ENCODE measurements at regions not wholly inside any gene's neighbourhood (a gene's known extent, or its start where the extent isn't known, plus 50 kb on each side); places are given as distances from the start of the nearest gene placed in this dataset.

GRCh38 chr16:5432166-5432565 is 334.6 kb upstream of the EEF2KMT start:
- DNase-seq (ENCODE audit: low read depth), result no peak
- TF ChIP-seq CTCF (IDR thresholded peaks at IDR 0.05; ENCODE audit: low read depth, low read length), result no peak
- TF ChIP-seq, protein P1, sequence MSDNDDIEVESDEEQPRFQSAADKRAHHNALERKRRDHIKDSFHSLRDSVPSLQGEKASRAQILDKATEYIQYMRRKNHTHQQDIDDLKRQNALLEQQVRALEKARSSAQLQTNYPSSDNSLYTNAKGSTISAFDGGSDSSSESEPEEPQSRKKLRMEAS (IDR thresholded peaks at IDR 0.05; ENCODE audit: low read depth, low read length), result no peak
- no peak for TF ChIP-seq POLR2A (IDR thresholded peaks at IDR 0.05; ENCODE audit: extremely low read depth, insufficient read length)
- no peak for TF ChIP-seq MYC (IDR thresholded peaks at IDR 0.05; ENCODE audit: low read depth, low read length)
- no peak overlapping the region for H3K4me3 ChIP-seq (ENCODE audit: low read depth, low read length)

DNA sequence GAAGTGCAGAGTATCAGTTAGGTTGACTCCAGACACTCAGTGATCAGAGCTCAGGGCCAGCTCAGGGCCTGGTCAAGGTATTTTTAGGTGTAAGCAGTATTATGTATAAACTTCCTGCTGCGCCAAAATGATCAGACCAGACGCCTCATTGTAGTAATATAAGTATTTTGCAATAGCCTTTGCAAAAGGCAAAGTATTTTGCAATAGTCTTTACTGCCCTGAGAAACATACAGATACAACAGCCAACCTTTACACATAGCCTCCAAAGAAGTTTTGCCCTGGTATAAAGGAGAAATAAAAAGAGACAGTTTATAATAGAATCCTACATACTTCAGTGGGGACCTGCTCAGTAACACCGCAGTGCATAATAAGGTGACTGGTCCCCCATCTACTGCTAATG is 333.0 kb upstream of the EEF2KMT start:
- peak; percentile 43 for DNase-seq (ENCODE audit: low read depth)
- no peak for TF ChIP-seq CTCF (IDR thresholded peaks at IDR 0.05; ENCODE audit: low read depth, low read length)
- TF ChIP-seq POLR2A (IDR thresholded peaks at IDR 0.05; ENCODE audit: extremely low read depth, insufficient read length), result no peak
- TF ChIP-seq, protein P1 (IDR thresholded peaks at IDR 0.05; ENCODE audit: low read depth, low read length), result no peak
- TF ChIP-seq MYC (IDR thresholded peaks at IDR 0.05; ENCODE audit: low read depth, low read length), result no peak
- no peak overlapping the region for H3K4me3 ChIP-seq (ENCODE audit: low read depth, low read length)

DNA sequence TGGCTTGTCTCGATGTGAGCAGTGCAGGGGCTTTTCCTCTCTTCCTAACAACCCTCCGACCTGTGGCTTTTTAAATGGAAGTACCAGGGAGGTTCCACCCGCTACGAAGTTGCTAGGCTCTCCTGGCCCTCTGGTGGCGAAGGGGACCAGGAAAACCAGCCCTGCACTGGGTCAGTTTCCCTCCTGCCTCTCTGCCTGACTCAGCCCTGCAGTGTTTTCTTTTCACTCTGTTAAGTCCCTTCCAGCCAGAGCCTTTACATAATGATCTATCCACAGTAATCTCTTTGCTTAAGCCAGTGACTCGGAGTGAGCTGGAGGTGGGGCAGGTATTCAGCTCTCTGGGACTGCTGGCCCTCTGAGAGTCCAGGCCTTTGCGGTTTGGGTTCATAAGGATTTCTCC is 331.3 kb upstream of the EEF2KMT start:
- H3K4me3 ChIP-seq (ENCODE audit: low read depth, low read length), result no peak overlapping the region
- TF ChIP-seq CTCF (IDR thresholded peaks at IDR 0.05; ENCODE audit: low read depth, low read length) (no peak), POLR2A (IDR thresholded peaks at IDR 0.05; ENCODE audit: extremely low read depth, insufficient read length) (no peak), MYC (IDR thresholded peaks at IDR 0.05; ENCODE audit: low read depth, low read length) (no peak)
- TF ChIP-seq, protein P1 (IDR thresholded peaks at IDR 0.05; ENCODE audit: low read depth, low read length), result no peak
- no peak for DNase-seq (ENCODE audit: low read depth)

DNA sequence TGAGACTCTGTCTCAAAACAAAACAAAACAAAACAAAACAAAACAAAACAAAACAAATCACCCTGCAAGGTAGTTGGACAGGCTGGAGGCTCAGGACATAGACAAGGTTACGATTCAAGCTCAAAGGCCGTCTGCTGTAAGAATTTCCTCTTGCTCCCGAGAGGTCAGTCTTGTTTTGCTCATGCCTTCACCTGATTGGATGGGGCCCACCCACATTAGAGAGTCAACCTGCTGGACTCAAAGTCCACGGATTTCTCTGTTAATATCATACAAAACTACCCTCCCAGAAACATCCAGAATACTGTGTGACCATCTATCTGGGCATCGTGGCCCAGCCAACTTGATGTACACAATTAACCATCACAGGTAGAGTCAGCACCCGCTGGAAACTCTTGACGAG is 330.0 kb upstream of the EEF2KMT start:
- no peak overlapping the region for H3K4me3 ChIP-seq (ENCODE audit: low read depth, low read length)
- no peak for DNase-seq (ENCODE audit: low read depth)
- TF ChIP-seq MYC (IDR thresholded peaks at IDR 0.05; ENCODE audit: low read depth, low read length), result no peak
- TF ChIP-seq, protein P1 (IDR thresholded peaks at IDR 0.05; ENCODE audit: low read depth, low read length), result no peak
- no peak for TF ChIP-seq POLR2A (IDR thresholded peaks at IDR 0.05; ENCODE audit: extremely low read depth, insufficient read length)
- TF ChIP-seq CTCF (IDR thresholded peaks at IDR 0.05; ENCODE audit: low read depth, low read length), result no peak

DNA sequence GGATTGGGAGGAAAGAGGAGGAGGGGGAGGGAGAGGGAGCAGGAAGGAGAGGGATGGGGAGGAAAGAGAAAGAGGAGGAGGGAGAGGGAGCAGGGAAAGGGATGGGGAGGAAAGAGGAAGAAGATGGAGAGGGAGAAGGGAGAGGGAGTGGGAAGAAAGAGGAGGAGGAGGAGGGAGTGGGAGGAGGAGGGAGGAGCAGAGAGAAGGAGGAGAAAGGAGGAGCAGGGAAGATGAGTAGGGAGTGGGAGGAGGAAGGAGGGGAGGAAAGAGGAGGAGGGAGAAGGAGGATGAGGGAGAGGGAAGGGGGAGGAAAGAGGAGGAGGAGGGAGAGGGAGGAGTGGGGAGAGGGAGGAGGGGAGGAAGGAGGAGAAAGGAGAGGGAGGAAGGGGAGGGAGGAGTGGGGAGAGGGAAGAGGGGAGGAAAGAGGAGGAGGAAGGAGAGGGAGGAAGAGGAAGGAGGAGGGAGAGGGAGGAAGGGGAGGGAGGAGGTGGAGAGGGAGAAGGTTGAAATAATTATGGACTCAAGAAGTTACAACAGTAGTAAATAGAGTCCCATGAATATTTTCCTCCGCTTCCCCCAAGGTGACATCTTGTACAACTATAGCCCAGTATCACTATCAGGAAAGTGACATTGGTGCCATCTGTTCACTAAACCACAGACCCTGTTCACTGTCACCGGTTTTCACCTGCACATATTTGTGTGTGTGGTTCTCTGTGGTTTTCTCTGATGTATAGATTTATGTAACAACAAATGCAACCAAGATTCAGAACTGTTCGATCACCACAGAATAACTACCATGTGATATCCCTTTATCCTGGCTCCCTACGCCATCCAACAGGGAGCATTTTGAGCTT is 325.3 kb upstream of the EEF2KMT start:
- no peak overlapping the region for H3K4me3 ChIP-seq (ENCODE audit: low read depth, low read length)
- TF ChIP-seq, protein P1 (IDR thresholded peaks at IDR 0.05; ENCODE audit: low read depth, low read length), result no peak
- no peak for TF ChIP-seq MYC (IDR thresholded peaks at IDR 0.05; ENCODE audit: low read depth, low read length)
- TF ChIP-seq POLR2A (IDR thresholded peaks at IDR 0.05; ENCODE audit: extremely low read depth, insufficient read length), result no peak
- no peak for DNase-seq (ENCODE audit: low read depth)

- DNase-seq (ENCODE audit: low read depth), result no peak
- TF ChIP-seq CTCF (IDR thresholded peaks at IDR 0.05; ENCODE audit: low read depth, low read length) (no peak), POLR2A (IDR thresholded peaks at IDR 0.05; ENCODE audit: extremely low read depth, insufficient read length) (no peak), MYC (IDR thresholded peaks at IDR 0.05; ENCODE audit: low read depth, low read length) (no peak)
- TF ChIP-seq, protein P1 (IDR thresholded peaks at IDR 0.05; ENCODE audit: low read depth, low read length), result no peak
- H3K4me3 ChIP-seq (ENCODE audit: low read depth, low read length), result no peak overlapping the region
Observed at GRCh38 chr16:5422047-5422446, 324.5 kb upstream of the EEF2KMT start.
